H1 (cell line): ENCODE measurements at regions not wholly inside any gene's neighbourhood (a gene's known extent, or its start where the extent isn't known, plus 50 kb on each side); places are given as distances from the start of the nearest gene placed in this dataset.

Experiments used
- CTCF ChIA-PET: fragments of 300-600 bp; sonication (Branson Sonifier 250); formaldehyde crosslinking; loops from one replicate; lab custom pipeline; 2021; ENCODE audit not compliant: partially characterized antibody; lab: Charles Lee
- POLR2A ChIA-PET: fragments of 300-600 bp; sonication (Branson Sonifier 250); formaldehyde crosslinking; loops from one replicate; lab custom pipeline; 2021; ENCODE audit warnings: inconsistent platforms; ENCODE audit not compliant: partially characterized antibody; lab: Charles Lee
- DNase-seq, 2 experiments: peaks; one replicate each; pipeline versions ENCODE4 v3.0.0 to v3.0.0-alpha.2; 2010 to 2022; ENCODE audit warnings: low spot score in 2 of 2, low read depth in 1 of 2, mixed read lengths in 1 of 2
- FAIRE-seq: peaks from 2 replicates; lab custom pipeline; 2011; peaks lifted over from hg19 to GRCh38; lab: Jason Lieb, UNC
- H2AFZ ChIP-seq: 2 replicates; pipeline ENCODE4 v1.8.1; 2012; ENCODE audit warnings: low read length, inconsistent platforms
- H2AK5ac ChIP-seq: 2 replicates; pipeline ENCODE4 v1.6.1; 2013; ENCODE audit warnings: low read depth, low read length
- H2BK120ac ChIP-seq: replicated peaks from 2 replicates; pipeline ENCODE3; 2013; ENCODE audit warnings: low read depth, low read length, inconsistent platforms
- H2BK12ac ChIP-seq: 2 replicates; pipeline ENCODE4 v1.6.1; 2013; ENCODE audit warnings: low read depth, low read length
- H2BK15ac ChIP-seq: 2 replicates; pipeline ENCODE4 v1.6.1; 2013; ENCODE audit warnings: low read length
- H2BK20ac ChIP-seq: 2 replicates; pipeline ENCODE4 v1.6.1; 2013; ENCODE audit warnings: low read length
- H2BK5ac ChIP-seq: 2 replicates; pipeline ENCODE4 v1.6.1; 2013; ENCODE audit warnings: low read depth, low read length
- H3K14ac ChIP-seq: 2 replicates; pipeline ENCODE4 v1.6.1; 2013; ENCODE audit warnings: inconsistent platforms; ENCODE audit not compliant: insufficient read length
- H3K18ac ChIP-seq: 2 replicates; pipeline ENCODE4 v1.6.1; 2013; ENCODE audit warnings: low read length; ENCODE audit errors: extremely low read depth
- H3K23ac ChIP-seq: 2 replicates; pipeline ENCODE4 v1.6.1; 2013; ENCODE audit warnings: inconsistent platforms; ENCODE audit not compliant: insufficient read length
- H3K23me2 ChIP-seq: 2 replicates; pipeline ENCODE4 v1.6.1; 2013; ENCODE audit warnings: low read depth, low read length
- H3K27ac ChIP-seq: 2 replicates; pipeline ENCODE4 v1.6.1; 2011; ENCODE audit warnings: low read depth, low read length, inconsistent platforms
- H3K27me3 ChIP-seq, 4 experiments: replicated peaks in 1 of 4; 1 replicate in 1 of 4; 2 replicates in 3 of 4; pipeline versions ENCODE4 v1.6.1 to v1.8.1; 2011 to 2013; ENCODE audit warnings: low read length in 3 of 4, mild to moderate bottlenecking in 3 of 4, inconsistent platforms in 2 of 4, mixed read lengths in 2 of 4, moderate library complexity in 1 of 4; ENCODE audit not compliant: control insufficient read depth in 3 of 4, insufficient read depth in 3 of 4; ENCODE audit errors: extremely low read depth in 1 of 4
- H3K36me3 ChIP-seq, 4 experiments: 2 replicates each; pipeline versions ENCODE4 v1.6.1 to v1.8.1; 2011 to 2013; ENCODE audit warnings: mild to moderate bottlenecking in 4 of 4, low read length in 3 of 4, moderate library complexity in 2 of 4, control low read depth in 1 of 4, inconsistent platforms in 1 of 4; ENCODE audit not compliant: insufficient read depth in 4 of 4, control insufficient read depth in 2 of 4
- H3K4ac ChIP-seq: replicated peaks from 2 replicates; pipeline ENCODE3; 2013; ENCODE audit warnings: low read length, low read depth, mixed read lengths, inconsistent platforms; ENCODE audit not compliant: insufficient read length
- H3K4me1 ChIP-seq, 4 experiments: replicated peaks in 1 of 4; 1 replicate in 1 of 4; 2 replicates in 3 of 4; pipeline versions ENCODE4 v1.6.1 to v1.8.1; 2011 to 2013; ENCODE audit warnings: low read length in 3 of 4, inconsistent platforms in 2 of 4, mixed read lengths in 1 of 4; ENCODE audit not compliant: insufficient read depth in 4 of 4, control insufficient read depth in 3 of 4
- H3K4me2 ChIP-seq, 2 experiments: 2 replicates each; pipeline versions ENCODE4 v1.6.1 to v1.8.1; 2011 to 2013; ENCODE audit warnings: low read depth in 2 of 2, low read length in 2 of 2, control low read depth in 1 of 2, inconsistent platforms in 1 of 2, mild to moderate bottlenecking in 1 of 2; ENCODE audit not compliant: insufficient read depth in 1 of 2
- H3K4me3 ChIP-seq, 4 experiments: fragments of 200-600, 300-600 bp in 1 of 4; sonication (generic), shearing (Covaris generic), sonication (Bioruptor Twin) in 1 of 4; 2 replicates each; pipeline versions ENCODE4 v1.5.1 to v1.8.1; 2011 to 2016; ENCODE audit warnings: low read length in 4 of 4, low read depth in 3 of 4, control low read depth in 2 of 4, inconsistent platforms in 2 of 4, mild to moderate bottlenecking in 2 of 4, mixed read lengths in 1 of 4, moderate library complexity in 1 of 4; ENCODE audit not compliant: insufficient read depth in 2 of 4; ENCODE audit errors: extremely low read depth in 1 of 4
- H3K56ac ChIP-seq: replicated peaks from 2 replicates; pipeline ENCODE3; 2013; ENCODE audit warnings: low read depth, mild to moderate bottlenecking, mixed read lengths, low read length, inconsistent platforms; ENCODE audit not compliant: insufficient read length
- H3K79me1 ChIP-seq: 2 replicates; pipeline ENCODE4 v1.6.1; 2013; ENCODE audit warnings: low read depth, low read length, control low read depth
- H3K79me2 ChIP-seq, 2 experiments: 2 replicates each; pipeline versions ENCODE4 v1.6.1 to v1.8.1; 2012 to 2013; ENCODE audit warnings: low read length in 2 of 2, mild to moderate bottlenecking in 2 of 2, inconsistent platforms in 1 of 2; ENCODE audit not compliant: insufficient read depth in 2 of 2, control insufficient read depth in 1 of 2
- H3K9ac ChIP-seq, 4 experiments: replicated peaks in 1 of 4; 1 replicate in 1 of 4; 2 replicates in 3 of 4; pipeline versions ENCODE4 v1.6.1 to v1.8.1; 2011 to 2013; ENCODE audit warnings: low read depth in 3 of 4, low read length in 3 of 4, control low read depth in 2 of 4, mild to moderate bottlenecking in 2 of 4, moderate library complexity in 2 of 4, inconsistent platforms in 1 of 4; ENCODE audit errors: extremely low read depth in 1 of 4
- H3K9me3 ChIP-seq, 2 experiments: 2 replicates each; pipeline versions ENCODE4 v1.6.1 to v1.8.1; 2012 to 2013; ENCODE audit warnings: mild to moderate bottlenecking in 2 of 2, moderate library complexity in 2 of 2, control low read depth in 1 of 2, inconsistent platforms in 1 of 2, low read depth in 1 of 2, low read length in 1 of 2, mixed read lengths in 1 of 2; ENCODE audit not compliant: insufficient read depth in 2 of 2
- H4K20me1 ChIP-seq, 2 experiments: replicated peaks in 1 of 2; 2 replicates each; pipeline versions ENCODE3 to v1.8.1; 2011 to 2013; ENCODE audit warnings: inconsistent platforms in 2 of 2, low read length in 2 of 2, mild to moderate bottlenecking in 1 of 2; ENCODE audit not compliant: insufficient read depth in 2 of 2, control insufficient read depth in 1 of 2
- H4K5ac ChIP-seq: 2 replicates; pipeline ENCODE4 v1.6.1; 2013; ENCODE audit warnings: low read length, low read depth, mixed read lengths, inconsistent platforms; ENCODE audit not compliant: insufficient read length
- H4K8ac ChIP-seq: 2 replicates; pipeline ENCODE4 v1.8.0; 2013; ENCODE audit warnings: mild to moderate bottlenecking, moderate library complexity, low read length, inconsistent platforms; ENCODE audit not compliant: insufficient read depth; ENCODE audit errors: extremely low read depth
- H4K91ac ChIP-seq: replicated peaks from 2 replicates; pipeline ENCODE3; 2013; ENCODE audit warnings: low read length, mixed read lengths, inconsistent platforms; ENCODE audit not compliant: insufficient read length
- ATF2 ChIP-seq: IDR thresholded peaks from 2 replicates; pipeline ENCODE4 v1.6.1; 2012; ENCODE audit warnings: low read length, inconsistent platforms
- CREB1 ChIP-seq: IDR thresholded peaks from 2 replicates; pipeline ENCODE4 v1.6.1; 2012; ENCODE audit warnings: inconsistent platforms
- CTCF ChIP-seq, 3 experiments: IDR thresholded peaks; 1 replicate in 2 of 3; 2 replicates in 1 of 3; pipeline versions ENCODE4 v1.5.1 to v1.6.1; 2011; ENCODE audit warnings: low read length in 3 of 3, mild to moderate bottlenecking in 3 of 3, inconsistent platforms in 2 of 3, low read depth in 1 of 3, moderate library complexity in 1 of 3; ENCODE audit not compliant: insufficient read depth in 1 of 3; ENCODE audit errors: control extremely low read depth in 1 of 3
- EGR1 ChIP-seq: IDR thresholded peaks from 2 replicates; pipeline ENCODE4 v1.6.1; 2011; ENCODE audit warnings: low read depth, low read length, borderline replicate concordance
- JUND ChIP-seq: IDR thresholded peaks from 2 replicates; pipeline ENCODE4 v1.6.1; 2011; ENCODE audit warnings: mild to moderate bottlenecking, improper control_type of control experiment, low read length
- MAX ChIP-seq: IDR thresholded peaks from 2 replicates; pipeline ENCODE4 v1.6.1; 2012; ENCODE audit warnings: inconsistent platforms
- RBBP5 ChIP-seq: IDR thresholded peaks from 2 replicates; pipeline ENCODE4 v1.7.1; 2012; ENCODE audit warnings: low read depth, mild to moderate bottlenecking, inconsistent platforms, low read length, moderate library complexity, borderline replicate concordance
- SIX5 ChIP-seq: IDR thresholded peaks from 2 replicates; pipeline ENCODE4 v1.6.1; 2011; ENCODE audit warnings: mild to moderate bottlenecking, low read depth, low read length
- TEAD4 ChIP-seq: IDR thresholded peaks from 2 replicates; pipeline ENCODE4 v1.6.1; 2012; ENCODE audit warnings: low read depth, low read length, inconsistent platforms, mixed read lengths
- WGBS, 2 experiments: shearing (Covaris generic) in 1 of 2; methylation state at CpG; one replicate each; pipeline versions ENCODE4 v1.1.6 to v1.1.7; 2013 to 2015; ENCODE audit warnings: low lambda C conversion rate in 2 of 2, mixed read lengths in 2 of 2, inconsistent platforms in 1 of 2, low coverage in 1 of 2, missing lambda C conversion rate in 1 of 2; ENCODE audit not compliant: insufficient replicate concordance in 2 of 2, insufficient coverage in 1 of 2, insufficient read length in 1 of 2; ENCODE audit errors: extremely low coverage in 1 of 2, missing lambda C conversion rate in 1 of 2; 5-methylcytosine and 5-hydroxymethylcytosine counted together

- Histone ChIP-seq H3K79me2 (no peaks in the 10 kb centered on the region), H3K4me3 (no peak overlapping the region), H3K14ac (no peak overlapping the region), H3K27ac (no peak overlapping the region), H2AK5ac (no peak overlapping the region), H2BK12ac (peak overlapping the region; percentile 7; the same call in 1 of the 2 replicates), H3K9me3 (no peaks in the 10 kb centered on the region; a peak in 1 of 4 replicates), H3K4ac (peak overlapping the region; percentile 81), H2BK120ac (no peak overlapping the region), H4K8ac (no peak overlapping the region; the same call in 1 of the 2 replicates), H3K23ac (no peak overlapping the region), H3K36me3 (no peaks in the 10 kb centered on the region), H4K91ac (peak overlapping the region; percentile 38), H2AFZ (no peak overlapping the region), H3K18ac (no peak overlapping the region), H2BK5ac (0 out of 2 replicates have a peak overlapping the region, but pooled peaks have one; percentile 18), H3K23me2 (no peaks in the 10 kb centered on the region), H3K27me3 (no peaks in the 10 kb centered on the region; a peak in 1 of 7 replicates), H2BK20ac (0 out of 2 replicates have a peak overlapping the region, but pooled peaks have one; percentile 11), H3K4me2 (no peak overlapping the region), H4K5ac (no peak overlapping the region), H3K79me1 (no peaks in the 10 kb centered on the region), H2BK15ac (no peak overlapping the region), H4K20me1 (no peaks in the 10 kb centered on the region), H3K4me1 (peaks cover 0 to 5% (median 0%) of the 10 kb centered on the region in 4 experiments; a peak in 2 of 7 replicates), H3K56ac (no peak overlapping the region), H3K9ac (no peak overlapping the region)
- FAIRE-seq = no peak
- DNase-seq = no peak
- WGBS, 2 experiments = 90% methylated on average over 16 of the region's 16 CpGs; no CpG with 5 or more reads in 1 of the 2 experiments
- CTCF ChIA-PET = no interaction called here
- POLR2A ChIA-PET = interaction anchor here (0.6 kb wide), 1 partner anchor 321 kb away, joined by 3 read pairs; no protein-coding TSS in a partner anchor
- TF ChIP-seq RBBP5 (no peak), EGR1 (no peak), ATF2 (no peak), CTCF (IDR thresholded peaks at IDR 0.05; ENCODE audit: control extremely low read depth in 1 of 3, insufficient read depth in 1 of 3, low read depth in 1 of 3, low read length in 3 of 3) (no peak), TEAD4 (no peak), MAX (no peak), JUND (no peak), SIX5 (no peak), CREB1 (no peak)
These were observed 1430.0 kb downstream of the BRD1 start for GRCh38 chr22:48397531-48398180.
